ENCODE measurements at regions not wholly inside any gene's neighbourhood (a gene's known extent, or its start where the extent isn't known, plus 50 kb on each side); places are given as distances from the start of the nearest gene placed in this dataset.

DNA sequence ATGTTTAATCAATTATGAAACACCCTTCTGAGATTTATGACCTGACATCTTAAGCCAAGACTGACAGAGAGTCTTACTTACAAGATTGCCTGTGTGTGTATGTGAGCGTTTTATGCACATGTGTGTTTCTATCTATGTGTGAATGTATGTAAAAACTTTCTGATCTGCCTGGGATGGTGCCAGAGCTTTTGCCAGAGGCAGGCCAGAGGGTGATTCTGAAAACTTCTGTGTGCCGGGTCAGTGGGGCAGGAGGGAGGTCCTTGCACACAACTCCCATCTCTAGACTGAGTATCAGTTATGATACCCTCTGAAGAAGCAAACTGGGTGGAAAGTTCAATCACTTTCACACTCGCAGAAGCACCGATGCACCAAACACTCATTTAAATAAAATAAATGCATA is 335.0 kb upstream of the NT5C1B start:
- ATAC-seq = no peak

- no peak for ATAC-seq
Observed at GRCh38 chr2:18922276-18922675, 332.9 kb upstream of the NT5C1B start.

GRCh38 chr2:18918280-18918679 is 328.9 kb upstream of the NT5C1B start:
- no peak for ATAC-seq

GRCh38 chr2:18915227-18915626 is 325.9 kb upstream of the NT5C1B start:
- ATAC-seq = no peak

GRCh38 chr2:18913512-18913911 is 324.1 kb upstream of the NT5C1B start:
- no peak for ATAC-seq

DNA sequence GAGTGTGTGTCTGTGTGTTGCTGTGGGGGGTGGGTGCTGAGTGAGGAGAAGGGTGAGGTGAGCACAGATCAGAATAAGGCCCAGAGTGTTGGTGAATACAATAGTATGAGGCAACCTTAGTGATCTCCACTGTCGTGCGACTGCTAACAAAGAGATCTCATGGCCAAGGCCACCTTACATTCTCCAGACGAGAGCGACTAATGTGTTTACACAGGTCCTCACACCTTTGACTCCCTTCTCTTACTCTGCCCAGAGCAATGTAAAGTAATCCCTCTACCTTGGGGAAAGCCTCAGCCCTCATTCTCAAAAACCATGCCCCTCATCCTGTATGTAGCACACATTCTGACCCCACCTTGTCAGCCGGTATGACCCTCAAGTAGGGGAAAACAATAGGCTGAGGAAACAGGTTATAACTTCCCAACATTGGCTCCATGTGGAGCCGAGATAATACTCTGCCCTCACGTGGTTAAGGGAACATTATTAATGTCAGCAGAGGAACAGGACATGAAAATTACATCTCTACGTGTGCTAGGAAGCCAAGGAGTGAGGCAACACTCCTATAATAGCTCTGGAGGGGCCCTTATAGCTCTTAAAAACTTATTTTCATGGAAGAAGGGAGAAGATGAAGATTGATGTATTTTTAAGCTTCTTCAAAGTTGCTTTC is 323.0 kb upstream of the NT5C1B start:
- no peak for ATAC-seq

DNA sequence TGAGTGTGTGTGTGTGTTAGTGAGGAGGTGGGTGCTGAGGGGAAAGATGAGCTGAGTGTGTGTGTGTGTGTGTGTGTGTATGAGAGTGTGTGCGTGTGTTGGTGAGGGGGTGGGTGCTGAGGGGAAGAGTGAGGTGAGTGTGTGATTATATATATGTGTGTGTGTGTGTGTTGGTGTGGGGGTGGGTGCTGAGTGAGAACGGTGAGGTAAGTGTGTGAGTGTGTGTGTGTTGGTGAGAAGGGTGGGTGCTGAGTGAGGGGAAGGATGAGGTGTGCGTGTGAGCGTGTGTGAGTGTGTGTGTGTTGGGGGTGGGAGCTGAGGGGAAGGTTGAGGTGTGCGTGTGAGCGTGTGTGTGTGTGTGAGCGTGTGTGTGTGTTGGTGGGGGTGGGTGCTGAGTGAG is 322.0 kb upstream of the NT5C1B start:
- no peak for ATAC-seq

GRCh38 chr2:18910843-18911242 is 321.5 kb upstream of the NT5C1B start:
- no peak for ATAC-seq

- no peak for ATAC-seq
Observed at GRCh38 chr2:18907937-18908336, 318.6 kb upstream of the NT5C1B start.

- ATAC-seq = no peak
Observed at GRCh38 chr2:18907508-18907907, 318.1 kb upstream of the NT5C1B start.

DNA sequence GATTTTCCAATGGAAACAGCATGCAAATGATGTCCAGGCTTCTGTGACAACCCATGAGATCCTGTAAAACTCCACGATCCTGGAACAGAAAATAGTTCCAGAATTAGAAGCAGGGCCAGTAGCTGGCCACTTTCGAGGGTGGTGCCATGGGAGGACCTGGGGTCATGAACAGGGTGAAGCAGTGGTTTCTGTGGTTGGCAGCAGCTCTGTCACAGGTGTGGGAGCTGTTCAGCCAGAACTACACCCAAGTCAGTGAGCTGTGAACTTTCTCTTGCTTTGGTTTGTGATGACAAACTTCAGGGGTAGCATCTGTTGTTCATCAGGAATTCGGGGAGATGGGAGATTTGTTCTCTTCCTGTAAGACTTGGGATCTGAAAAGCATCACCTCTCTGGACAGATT is 314.4 kb upstream of the NT5C1B start:
- ATAC-seq = no peak

GRCh38 chr2:18901242-18901641 is 311.9 kb upstream of the NT5C1B start:
- ATAC-seq = no peak

DNA sequence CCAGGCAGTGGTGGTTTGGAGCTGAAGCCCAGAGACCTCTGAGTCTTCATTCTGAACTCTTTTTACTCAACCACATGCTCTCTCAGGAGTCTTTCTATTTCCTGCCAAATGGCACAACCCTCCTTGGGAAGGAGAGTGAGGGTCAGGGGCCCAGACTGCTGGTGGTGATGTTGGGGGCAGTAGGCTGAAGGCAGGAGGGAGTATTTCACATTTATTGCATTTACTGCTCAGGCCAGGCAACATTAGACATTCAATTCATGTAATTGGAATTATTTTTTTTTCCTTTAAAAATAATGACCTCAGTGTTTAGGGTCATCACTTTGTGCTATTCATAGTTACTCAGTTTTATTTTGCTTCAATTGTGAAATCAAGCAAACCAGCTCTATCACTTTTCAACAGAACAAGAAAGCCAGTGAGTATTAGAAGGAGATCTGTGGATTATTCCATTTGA is 311.3 kb upstream of the NT5C1B start:
- ATAC-seq = no peak

- no peak for ATAC-seq
Observed at GRCh38 chr2:18899725-18900124, 310.4 kb upstream of the NT5C1B start.

- ATAC-seq = no peak
Observed at GRCh38 chr2:18898271-18898670, 308.9 kb upstream of the NT5C1B start.

- no peak for ATAC-seq
Observed at GRCh38 chr2:18896125-18896764, 306.9 kb upstream of the NT5C1B start.

GRCh38 chr2:18891600-18892345 is 302.4 kb upstream of the NT5C1B start:
- ATAC-seq = no peak

DNA sequence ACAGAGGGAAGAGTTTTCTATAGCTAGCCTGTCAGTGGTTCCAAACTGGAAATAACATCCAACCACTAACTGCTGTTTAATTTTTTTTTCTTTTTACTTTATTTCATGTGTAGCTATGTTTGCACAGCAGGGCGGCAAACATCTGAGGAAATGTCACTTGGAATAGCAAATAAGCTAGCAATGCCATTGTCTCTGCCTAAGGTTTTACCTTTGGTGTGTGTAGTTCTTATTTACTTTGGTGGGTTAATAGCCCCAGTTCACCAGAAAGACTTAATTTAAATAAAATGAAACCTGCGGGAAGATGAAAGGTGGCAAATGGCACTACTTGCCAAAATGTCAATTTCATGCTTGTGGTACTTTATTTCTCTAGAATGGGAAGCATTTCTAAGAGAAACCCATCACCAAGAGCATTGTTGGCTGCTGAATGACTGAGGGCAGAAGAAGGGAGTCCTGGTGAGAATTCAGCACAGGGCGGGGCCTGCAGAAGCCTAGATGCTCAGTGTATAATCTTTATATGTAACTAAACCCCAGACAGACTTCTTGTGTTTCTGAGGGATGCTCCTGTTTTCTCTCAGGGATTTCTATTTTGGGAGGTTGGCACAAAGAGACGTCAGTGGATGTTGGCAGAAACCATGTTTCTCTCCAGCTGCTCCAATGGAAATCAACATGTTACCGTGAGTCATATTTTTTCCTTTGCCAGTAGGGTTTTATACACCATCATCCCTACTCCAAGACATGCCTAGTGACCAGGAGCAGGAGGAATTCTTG is 300.4 kb upstream of the NT5C1B start:
- no peak for ATAC-seq

DNA sequence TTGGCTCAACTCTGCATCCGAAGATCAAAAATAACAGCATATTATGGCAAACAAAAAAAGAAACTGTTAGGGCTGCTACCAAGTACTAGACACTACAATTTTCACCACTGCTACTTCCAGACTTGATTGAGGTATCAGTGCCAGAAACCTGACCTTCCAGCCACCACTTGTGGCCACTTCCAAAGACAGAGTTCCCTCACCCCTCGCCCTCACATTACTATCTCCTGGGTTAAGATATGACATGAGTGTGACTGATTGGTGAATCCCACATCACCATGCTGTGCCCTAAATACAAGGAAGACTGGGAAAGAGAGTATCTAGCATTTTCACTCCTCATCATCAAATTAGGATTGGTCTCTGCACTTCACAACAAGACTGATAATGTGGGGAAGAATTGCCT is 296.1 kb upstream of the NT5C1B start:
- ATAC-seq = no peak

GRCh38 chr2:18883616-18884456 is 294.5 kb upstream of the NT5C1B start:
- ATAC-seq = no peak

DNA sequence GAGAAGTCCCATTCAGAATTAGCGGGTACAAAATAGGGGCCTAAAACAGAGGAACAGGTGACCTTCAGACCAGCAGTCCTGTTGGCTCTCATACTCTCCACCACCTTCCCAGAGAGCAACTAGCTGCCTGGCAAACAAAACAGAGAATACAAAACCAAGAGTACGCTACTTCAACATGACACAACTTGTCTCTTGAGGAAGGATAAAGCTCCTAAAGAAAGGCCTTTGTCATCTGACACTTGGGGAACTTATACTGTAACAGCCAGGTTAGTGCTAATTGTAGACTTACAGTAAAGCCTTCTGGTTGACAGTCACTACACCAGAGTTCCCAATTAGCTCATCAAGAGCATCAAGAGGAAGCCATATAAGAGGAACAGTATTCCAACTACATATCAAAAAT is 282.1 kb upstream of the NT5C1B start:
- ATAC-seq = no peak

GRCh38 chr2:18870307-18870706 is 280.9 kb upstream of the NT5C1B start:
- ATAC-seq = no peak

Data from activated CD4-positive, CD25-positive, alpha-beta regulatory T cell treated with anti-CD3 and anti-CD28 coated beads, Interleukin-2, amount 50 U/mL, for 24 hours (primary cell).